ENCODE measurements at regions not wholly inside any gene's neighbourhood (a gene's known extent, or its start where the extent isn't known, plus 50 kb on each side); places are given as distances from the start of the nearest gene placed in this dataset.

DNA sequence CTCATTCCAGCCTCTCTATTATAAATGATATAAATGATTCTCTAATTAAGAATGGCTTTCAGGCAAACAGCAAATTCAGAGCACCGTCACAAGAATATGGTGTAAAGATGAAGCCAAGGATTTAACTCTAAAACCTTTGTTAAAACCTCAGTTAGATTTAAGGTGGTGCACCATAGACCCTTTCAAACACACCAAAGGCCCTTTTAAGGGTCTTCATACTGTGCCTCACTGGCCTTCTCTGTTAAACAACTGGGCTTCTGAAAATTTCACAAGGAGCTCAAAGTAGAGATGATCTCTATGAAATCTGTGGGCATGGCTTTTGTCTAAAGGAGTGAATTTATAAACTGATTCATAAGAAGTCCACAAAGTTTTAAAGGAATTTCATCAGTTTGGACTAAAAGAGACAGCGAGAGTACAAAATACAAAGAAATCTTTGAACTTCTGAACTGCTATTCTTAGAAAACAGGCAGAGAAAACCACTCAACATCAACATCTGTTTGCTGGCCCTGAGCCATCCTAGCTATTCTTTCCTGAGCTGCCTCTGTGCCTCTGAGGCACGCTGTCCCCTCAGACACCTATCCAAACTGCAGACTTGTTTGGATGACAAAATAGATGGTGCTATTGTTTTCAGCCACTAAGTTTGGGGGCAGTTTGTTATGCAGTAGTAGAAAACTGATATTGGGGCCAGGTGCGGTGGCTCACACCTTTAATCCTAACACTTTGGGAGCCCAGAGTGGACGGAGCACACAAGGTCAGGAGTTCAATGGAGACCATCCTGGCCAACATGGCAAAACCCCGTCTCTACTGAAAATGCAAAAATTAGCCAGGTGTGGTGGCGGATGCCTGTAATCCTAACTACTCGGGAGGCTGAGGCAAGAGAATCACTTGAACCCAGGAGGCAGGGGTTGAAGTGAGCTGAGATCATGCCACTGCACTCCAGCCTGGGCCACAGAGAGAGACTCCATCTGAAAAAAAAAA, 72.9 kb upstream of the MYCN start:
- TF ChIP-seq, protein P1, sequence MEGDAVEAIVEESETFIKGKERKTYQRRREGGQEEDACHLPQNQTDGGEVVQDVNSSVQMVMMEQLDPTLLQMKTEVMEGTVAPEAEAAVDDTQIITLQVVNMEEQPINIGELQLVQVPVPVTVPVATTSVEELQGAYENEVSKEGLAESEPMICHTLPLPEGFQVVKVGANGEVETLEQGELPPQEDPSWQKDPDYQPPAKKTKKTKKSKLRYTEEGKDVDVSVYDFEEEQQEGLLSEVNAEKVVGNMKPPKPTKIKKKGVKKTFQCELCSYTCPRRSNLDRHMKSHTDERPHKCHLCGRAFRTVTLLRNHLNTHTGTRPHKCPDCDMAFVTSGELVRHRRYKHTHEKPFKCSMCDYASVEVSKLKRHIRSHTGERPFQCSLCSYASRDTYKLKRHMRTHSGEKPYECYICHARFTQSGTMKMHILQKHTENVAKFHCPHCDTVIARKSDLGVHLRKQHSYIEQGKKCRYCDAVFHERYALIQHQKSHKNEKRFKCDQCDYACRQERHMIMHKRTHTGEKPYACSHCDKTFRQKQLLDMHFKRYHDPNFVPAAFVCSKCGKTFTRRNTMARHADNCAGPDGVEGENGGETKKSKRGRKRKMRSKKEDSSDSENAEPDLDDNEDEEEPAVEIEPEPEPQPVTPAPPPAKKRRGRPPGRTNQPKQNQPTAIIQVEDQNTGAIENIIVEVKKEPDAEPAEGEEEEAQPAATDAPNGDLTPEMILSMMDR (IDR thresholded peaks at IDR 0.05 in 8 of 11, conservative IDR thresholded peaks at IDR 0.05 in 3 of 11): no peak
- no peak for TF ChIP-seq POLR2A (IDR thresholded peaks at IDR 0.05)
- TF ChIP-seq POLR2AphosphoS5 (IDR thresholded peaks at IDR 0.05): no peak
- 89 to 95% (median 90%) methylated on average over 8 of the region's 8 CpGs for WGBS, 5 donors

GRCh38 chr2:15868186-15868585, 72.2 kb upstream of the MYCN start:
- intact Hi-C loops (cut with DNase I; ENCODE audit: low total_unique reads): no loop called here
- 73 to 90% (median 77%) methylated on average over 1 of the region's 1 CpG for WGBS, 5 donors
- H3K36me3 ChIP-seq: no peaks in the 10 kb centered on the region
- no peaks in the 10 kb centered on the region for H3K4me1 ChIP-seq
- DNase-seq: no peak
- TF ChIP-seq POLR2AphosphoS5 (IDR thresholded peaks at IDR 0.05): no peak
- TF ChIP-seq POLR2A (IDR thresholded peaks at IDR 0.05): no peak
- TF ChIP-seq, protein P1 (IDR thresholded peaks at IDR 0.05 in 8 of 11, conservative IDR thresholded peaks at IDR 0.05 in 3 of 11): no peak
- H3K27ac ChIP-seq: no peak overlapping the region
- no peak overlapping the region for H3K4me3 ChIP-seq
- no peaks in the 10 kb centered on the region for H3K27me3 ChIP-seq (replicated peaks in 1 of 7)
- peaks cover 0 to 18% (median 2%) of the 10 kb centered on the region in 8 donors for H3K9me3 ChIP-seq

More for the DNA sequence above, 72.9 kb upstream of the MYCN start:
- H3K27ac ChIP-seq: no peak overlapping the region
- no peak overlapping the region for H3K4me3 ChIP-seq
- peaks cover 0 to under 1% (median 0%) of the 10 kb centered on the region in 7 donors for H3K27me3 ChIP-seq (replicated peaks in 1 of 7)
- H3K36me3 ChIP-seq: no peaks in the 10 kb centered on the region
- intact Hi-C loops (cut with DNase I; ENCODE audit: low total_unique reads): no loop called here
- peaks cover 0 to 18% (median 2%) of the 10 kb centered on the region in 8 donors for H3K9me3 ChIP-seq
- no peak for DNase-seq
- H3K4me1 ChIP-seq: no peaks in the 10 kb centered on the region

DNA sequence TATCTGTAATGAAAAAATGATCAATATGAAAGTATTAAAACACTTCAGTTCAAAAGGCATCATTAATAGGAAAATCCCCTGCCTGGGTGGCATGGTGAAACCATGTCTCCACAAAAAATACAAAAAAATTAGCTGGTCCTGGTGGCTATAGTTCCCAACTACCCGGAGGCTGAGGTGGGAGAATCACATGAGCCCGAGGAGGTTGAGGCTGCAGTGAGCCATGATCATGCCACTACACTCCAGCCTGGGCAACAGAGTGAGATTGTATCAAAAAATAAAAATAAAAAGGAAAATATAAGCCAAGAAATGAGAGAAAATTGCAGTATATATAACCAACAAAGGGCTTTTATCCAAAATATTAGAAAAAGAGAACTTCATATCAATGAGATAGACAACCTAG, 71.6 kb upstream of the MYCN start:
- no peak overlapping the region for H3K27ac ChIP-seq
- intact Hi-C loops (cut with DNase I; ENCODE audit: low total_unique reads): no loop called here
- H3K36me3 ChIP-seq: no peaks in the 10 kb centered on the region
- H3K4me3 ChIP-seq: no peak overlapping the region
- WGBS, 5 donors: 78 to 96% (median 89%) methylated on average over 2 of the region's 2 CpGs
- DNase-seq: no peak
- peaks cover 0 to 18% (median 2%) of the 10 kb centered on the region in 8 donors for H3K9me3 ChIP-seq
- no peaks in the 10 kb centered on the region for H3K27me3 ChIP-seq (replicated peaks in 1 of 7)
- no peaks in the 10 kb centered on the region for H3K4me1 ChIP-seq
- TF ChIP-seq, protein P1 (IDR thresholded peaks at IDR 0.05 in 8 of 11, conservative IDR thresholded peaks at IDR 0.05 in 3 of 11): no peak
- TF ChIP-seq POLR2A (IDR thresholded peaks at IDR 0.05): no peak
- no peak for TF ChIP-seq POLR2AphosphoS5 (IDR thresholded peaks at IDR 0.05)

GRCh38 chr2:15869396-15869795, 71.0 kb upstream of the MYCN start:
- no peak for DNase-seq
- H3K4me1 ChIP-seq: no peaks in the 10 kb centered on the region
- no peak overlapping the region for H3K4me3 ChIP-seq
- H3K9me3 ChIP-seq: peaks cover 0 to 18% (median 2%) of the 10 kb centered on the region in 8 donors
- no peak overlapping the region for H3K27ac ChIP-seq
- intact Hi-C loops (cut with DNase I; ENCODE audit: low total_unique reads): no loop called here
- TF ChIP-seq POLR2AphosphoS5 (IDR thresholded peaks at IDR 0.05) (no peak), POLR2A (IDR thresholded peaks at IDR 0.05) (no peak)
- TF ChIP-seq, protein P1 (IDR thresholded peaks at IDR 0.05 in 8 of 11, conservative IDR thresholded peaks at IDR 0.05 in 3 of 11): no peak
- no peaks in the 10 kb centered on the region for H3K27me3 ChIP-seq (replicated peaks in 1 of 7)
- H3K36me3 ChIP-seq: no peaks in the 10 kb centered on the region
- 82 to 90% (median 86%) methylated on average over 3 of the region's 3 CpGs for WGBS, 5 donors

All from spleen (tissue), 11 donors.